ENCODE measurements at regions not wholly inside any gene's neighbourhood (a gene's known extent, or its start where the extent isn't known, plus 50 kb on each side); places are given as distances from the start of the nearest gene placed in this dataset.

- no peak for TF ChIP-seq CTCF (conservative IDR thresholded peaks at IDR 0.05; ENCODE audit: low read depth, low read length)
- no peak for TF ChIP-seq EZH2 (IDR thresholded peaks at IDR 0.05; ENCODE audit: low read length, unreplicated experiment)
Measured at GRCh38 chr16:5619304-5619703, 521.7 kb upstream of the EEF2KMT start.
